T-cell (primary cell): ENCODE measurements at regions not wholly inside any gene's neighbourhood (a gene's known extent, or its start where the extent isn't known, plus 50 kb on each side); places are given as distances from the start of the nearest gene placed in this dataset.
"Not testable (repeated sequence)": the region's sequence is repeated elsewhere in the genome, so short reads cannot be mapped to it uniquely, and the experiment has no call there.

Experiments
- ATAC-seq, 4 experiments: fragments of 200-7000 bp in 3 of 4; fragments of 150-1000 bp in 1 of 4; cut with Tn5 transposase; replicated peaks in 1 of 4; 1 replicate in 3 of 4; 2 replicates in 1 of 4; pipeline ENCODE4 v1.10.0; 2021; ENCODE audit warnings: moderate library complexity in 3 of 4, mild to moderate bottlenecking in 2 of 4, moderate number of reproducible peaks in 1 of 4
- CTCF ChIA-PET, 2 donors: fragments of 300-600 bp; sonication (Branson Sonifier 250); formaldehyde crosslinking; loops; one replicate each; lab custom pipeline; 2022; ENCODE audit warnings: antibody characterized with exemption in 2 of 2; lab: Charles Lee
- POLR2A ChIA-PET, 2 donors: fragments of 300-600 bp; sonication (Branson Sonifier 250); formaldehyde crosslinking; loops; one replicate each; lab custom pipeline; 2022; ENCODE audit warnings: antibody characterized with exemption in 2 of 2; lab: Charles Lee
- DNase-seq, 35 experiments: peaks; one replicate each; pipeline versions ENCODE4 v3.0.0 to v3.0.0-alpha.2; 2013 to 2023
- H3K27ac ChIP-seq: one replicate; pipeline ENCODE4 v1.5.1; 2013; ENCODE audit warnings: low read length
- H3K27me3 ChIP-seq, 2 experiments: replicated peaks in 1 of 2; 1 replicate in 1 of 2; 2 replicates in 1 of 2; pipeline versions ENCODE4 v1.6.1 to v1.7.0; 2013; ENCODE audit warnings: low read length in 1 of 2, mixed read lengths in 1 of 2; ENCODE audit not compliant: control insufficient read depth in 2 of 2, insufficient read depth in 2 of 2; ENCODE audit errors: extremely low read depth in 1 of 2
- H3K36me3 ChIP-seq, 2 donors: 1 replicate in 1 of 2; 2 replicates in 1 of 2; pipeline versions ENCODE4 v1.6.1 to v1.7.0; 2013; ENCODE audit warnings: low read length in 1 of 2; ENCODE audit not compliant: control insufficient read depth in 2 of 2, insufficient read depth in 1 of 2; ENCODE audit errors: extremely low read depth in 1 of 2
- H3K4me1 ChIP-seq, 2 experiments: 1 replicate in 1 of 2; 2 replicates in 1 of 2; pipeline versions ENCODE4 v1.6.1 to v1.7.0; 2013; ENCODE audit warnings: low read length in 2 of 2, mixed read lengths in 1 of 2; ENCODE audit not compliant: insufficient read depth in 2 of 2, control insufficient read depth in 1 of 2; ENCODE audit errors: extremely low read depth in 1 of 2
- H3K4me3 ChIP-seq, 2 donors: 1 replicate in 1 of 2; 2 replicates in 1 of 2; pipeline versions ENCODE4 v1.5.1 to v1.7.0; 2013; ENCODE audit warnings: mild to moderate bottlenecking in 2 of 2, low read length in 1 of 2, moderate library complexity in 1 of 2; ENCODE audit not compliant: control insufficient read depth in 1 of 2; ENCODE audit errors: extremely low read depth in 1 of 2
- H3K9me3 ChIP-seq: 2 replicates; pipeline ENCODE4 v1.7.0; 2013
- H3K27ac Mint-ChIP-seq, 2 donors: one replicate each; pipeline ENCODE4 v1.8.0; 2020 to 2021; ENCODE audit warnings: mild to moderate bottlenecking in 2 of 2, mixed read lengths in 2 of 2
- H3K27me3 Mint-ChIP-seq, 2 donors: one replicate each; pipeline ENCODE4 v1.8.0; 2021 to 2022; ENCODE audit warnings: mixed read lengths in 2 of 2
- H3K36me3 Mint-ChIP-seq: one replicate; pipeline ENCODE4 v1.8.0; 2021; ENCODE audit warnings: mixed read lengths
- H3K4me1 Mint-ChIP-seq, 3 donors: one replicate each; pipeline ENCODE4 v1.8.0; 2020 to 2022; ENCODE audit warnings: mixed read lengths in 3 of 3, mild to moderate bottlenecking in 1 of 3
- H3K4me3 Mint-ChIP-seq, 3 donors: one replicate each; pipeline ENCODE4 v1.8.0; 2020 to 2022; ENCODE audit warnings: mild to moderate bottlenecking in 3 of 3, mixed read lengths in 3 of 3, moderate library complexity in 3 of 3
- H3K9me3 Mint-ChIP-seq, 3 donors: one replicate each; pipeline ENCODE4 v1.8.0; 2020 to 2022; ENCODE audit warnings: mixed read lengths in 3 of 3
- WGBS: methylation state at CpG from one replicate; pipeline ENCODE4 v1.1.5; 2013; ENCODE audit warnings: missing lambda C conversion rate; ENCODE audit not compliant: insufficient coverage; 5-methylcytosine and 5-hydroxymethylcytosine counted together

DNA sequence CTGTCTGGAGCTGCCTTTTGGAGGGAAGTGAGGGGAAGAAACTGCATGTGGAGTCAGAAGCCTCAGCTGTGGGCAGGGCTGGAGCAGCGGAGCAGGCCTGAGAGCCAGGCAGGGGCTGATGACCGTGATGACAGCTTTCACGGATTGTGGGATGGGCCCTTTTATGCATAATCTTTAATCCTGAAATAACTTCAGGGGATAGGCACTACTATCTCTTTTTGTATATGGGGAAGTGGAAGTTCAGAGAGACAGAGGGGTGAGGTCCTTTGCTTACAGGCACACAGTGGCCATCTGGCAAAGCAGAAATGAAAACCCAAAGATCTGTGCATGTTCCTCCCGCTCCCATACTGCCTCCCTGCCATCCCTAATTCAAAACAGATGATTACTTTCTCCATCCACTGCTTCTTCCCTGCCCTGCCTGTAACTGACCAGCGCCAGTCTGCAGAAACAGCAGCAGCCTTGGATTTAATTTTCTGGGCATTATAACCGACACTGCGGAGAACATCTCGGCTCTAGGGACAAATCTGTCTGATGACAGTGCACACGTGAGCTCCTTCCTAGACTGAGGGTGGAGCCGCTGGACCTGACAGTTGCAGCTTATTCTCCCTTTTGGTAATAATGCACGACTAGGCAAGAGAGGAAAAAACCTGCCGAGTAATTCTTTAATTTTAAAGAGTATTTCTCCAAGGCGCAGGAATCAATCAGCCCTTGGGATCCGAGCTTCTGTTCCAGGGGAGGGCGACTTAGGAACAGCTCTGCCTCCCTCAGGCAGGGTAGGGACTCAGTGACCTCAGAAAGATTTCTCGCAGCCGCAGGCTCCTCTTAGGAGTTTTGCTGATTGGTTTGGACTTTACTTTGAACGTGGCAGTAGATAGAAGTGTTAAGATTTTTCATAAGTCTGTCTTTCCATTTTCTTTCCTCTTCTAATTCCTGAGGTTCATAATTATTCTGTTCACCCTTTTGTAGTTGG is 95.4 kb downstream of the UTP18 start:
- H3K36me3 Mint-ChIP-seq = no peaks in the 10 kb centered on the region
- Histone ChIP-seq H3K36me3 (no peaks in the 10 kb centered on the region), H3K9me3 (no peaks in the 10 kb centered on the region), H3K27ac (no peak overlapping the region), H3K4me1 (no peaks in the 10 kb centered on the region), H3K27me3 (peaks cover 0 to 2% of the 10 kb centered on the region in 2 experiments), H3K4me3 (no peak overlapping the region)
- no peaks in the 10 kb centered on the region for H3K9me3 Mint-ChIP-seq
- 78% methylated on average over 10 of the region's 18 CpGs for WGBS
- H3K4me3 Mint-ChIP-seq = no peak overlapping the region
- POLR2A ChIA-PET = no interaction called here
- ATAC-seq (no peak), DNase-seq (no peak)
- no peaks in the 10 kb centered on the region for H3K4me1 Mint-ChIP-seq
- no peak overlapping the region for H3K27ac Mint-ChIP-seq
- CTCF ChIA-PET = no interaction called here
- H3K27me3 Mint-ChIP-seq = peaks cover 9 to 27% of the 10 kb centered on the region in 2 donors

DNA sequence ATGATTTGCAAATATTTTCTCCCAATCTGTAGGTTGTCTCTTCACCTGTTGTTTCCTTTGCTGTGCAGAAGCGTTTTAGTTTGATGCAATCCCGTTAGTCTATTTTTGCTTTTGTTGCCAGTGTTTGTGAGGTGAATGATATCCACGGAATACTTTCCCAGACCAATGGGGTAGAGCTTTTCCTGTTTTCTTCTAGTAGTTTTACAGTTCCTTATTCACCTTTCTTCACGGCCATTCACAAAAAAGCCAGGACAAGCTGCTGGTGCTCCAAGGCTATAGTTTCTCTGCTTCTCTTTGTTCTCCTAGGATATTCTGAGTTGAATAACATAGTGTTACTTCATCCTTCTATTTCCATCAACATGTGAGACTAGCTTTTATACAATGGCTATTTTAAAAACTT is 98.7 kb downstream of the UTP18 start:
- Histone ChIP-seq H3K9me3 (no peaks in the 10 kb centered on the region), H3K36me3 (no peaks in the 10 kb centered on the region), H3K27ac (no peak overlapping the region), H3K27me3 (peaks cover 0 to 4% of the 10 kb centered on the region in 2 experiments), H3K4me3 (no peak overlapping the region), H3K4me1 (peaks cover 0 to under 1% of the 10 kb centered on the region in 2 experiments)
- H3K27me3 Mint-ChIP-seq = peaks cover 0 to 12% of the 10 kb centered on the region in 2 donors
- no peak for DNase-seq
- no peak overlapping the region for H3K27ac Mint-ChIP-seq
- ChIA-PET CTCF (no interaction called here), POLR2A (no interaction called here)
- no peaks in the 10 kb centered on the region for H3K4me1 Mint-ChIP-seq
- no peaks in the 10 kb centered on the region for H3K36me3 Mint-ChIP-seq
- WGBS = no CpG with 5 or more reads among the region's 4 CpGs
- no peaks in the 10 kb centered on the region for H3K9me3 Mint-ChIP-seq
- no peak for ATAC-seq
- no peak overlapping the region for H3K4me3 Mint-ChIP-seq

- ChIA-PET POLR2A (no interaction called here), CTCF (no interaction called here)
Measured at GRCh38 chr17:51362811-51363585, 102.7 kb downstream of the UTP18 start.

GRCh38 chr17:51365090-51365489 is 104.7 kb downstream of the UTP18 start:
- Histone ChIP-seq H3K36me3 (no peaks in the 10 kb centered on the region), H3K27ac (no peak overlapping the region), H3K9me3 (no peaks in the 10 kb centered on the region), H3K4me3 (peak overlapping the region in 1 of 2 donors; percentile 15), H3K27me3 (peaks cover 0 to 15% of the 10 kb centered on the region in 2 experiments), H3K4me1 (peaks cover 10% of the 10 kb centered on the region in 2 experiments)
- peak overlapping the region in 2 of 3 donors; percentile 18 to 50 for H3K4me3 Mint-ChIP-seq
- POLR2A ChIA-PET = no interaction called here
- DNase-seq (peak in 5 of 35 experiments; percentile 2 to 25 (median 8)), ATAC-seq (peak in 3 of 4 experiments; percentile 48 to 78 (median 61))
- H3K36me3 Mint-ChIP-seq = peaks cover 3% of the 10 kb centered on the region
- no peaks in the 10 kb centered on the region for H3K9me3 Mint-ChIP-seq
- peaks cover 17 to 19% (median 19%) of the 10 kb centered on the region in 3 donors for H3K4me1 Mint-ChIP-seq
- WGBS = no CpG with 5 or more reads among the region's 8 CpGs
- CTCF ChIA-PET = no interaction called here
- H3K27me3 Mint-ChIP-seq = peaks cover 0 to 3% of the 10 kb centered on the region in 2 donors
- peak overlapping the region; percentile 92 for H3K27ac Mint-ChIP-seq

More at GRCh38 chr17:51362811-51363585, 102.7 kb downstream of the UTP18 start:
- no peaks in the 10 kb centered on the region for H3K9me3 ChIP-seq
- no peaks in the 10 kb centered on the region for H3K36me3 ChIP-seq
- Mint-ChIP-seq H3K27me3 (peaks cover 0 to 6% of the 10 kb centered on the region in 2 donors), H3K4me1 (peaks cover 17 to 19% (median 19%) of the 10 kb centered on the region in 3 donors), H3K4me3 (no peak overlapping the region), H3K27ac (no peak overlapping the region), H3K36me3 (peaks cover 3% of the 10 kb centered on the region), H3K9me3 (no peaks in the 10 kb centered on the region)
- H3K4me3 ChIP-seq = no peak overlapping the region
- no peak for ATAC-seq
- H3K27ac ChIP-seq = no peak overlapping the region
- no peak for DNase-seq
- peaks cover 0 to 8% of the 10 kb centered on the region in 2 experiments for H3K27me3 ChIP-seq
- peaks cover 10% of the 10 kb centered on the region in 2 experiments for H3K4me1 ChIP-seq
- WGBS = 54% methylated on average over 2 of the region's 7 CpGs

- Histone ChIP-seq H3K4me1 (peaks cover 12 to 14% of the 10 kb centered on the region in 2 experiments), H3K36me3 (no peaks in the 10 kb centered on the region), H3K9me3 (no peaks in the 10 kb centered on the region), H3K27ac (no peak overlapping the region), H3K27me3 (peaks cover 0 to 15% of the 10 kb centered on the region in 2 experiments), H3K4me3 (no peak overlapping the region)
- ATAC-seq (no peak), DNase-seq (no peak)
- Mint-ChIP-seq H3K27me3 (peaks cover 0 to 3% of the 10 kb centered on the region in 2 donors), H3K27ac (no peak overlapping the region), H3K9me3 (no peaks in the 10 kb centered on the region), H3K36me3 (peaks cover 3% of the 10 kb centered on the region), H3K4me3 (no peak overlapping the region), H3K4me1 (peaks cover 22 to 23% (median 22%) of the 10 kb centered on the region in 3 donors)
- WGBS = 82% methylated on average over 3 of the region's 3 CpGs
- ChIA-PET CTCF (no interaction called here), POLR2A (no interaction called here)
Measured at GRCh38 chr17:51366866-51367265, 106.5 kb downstream of the UTP18 start.

DNA sequence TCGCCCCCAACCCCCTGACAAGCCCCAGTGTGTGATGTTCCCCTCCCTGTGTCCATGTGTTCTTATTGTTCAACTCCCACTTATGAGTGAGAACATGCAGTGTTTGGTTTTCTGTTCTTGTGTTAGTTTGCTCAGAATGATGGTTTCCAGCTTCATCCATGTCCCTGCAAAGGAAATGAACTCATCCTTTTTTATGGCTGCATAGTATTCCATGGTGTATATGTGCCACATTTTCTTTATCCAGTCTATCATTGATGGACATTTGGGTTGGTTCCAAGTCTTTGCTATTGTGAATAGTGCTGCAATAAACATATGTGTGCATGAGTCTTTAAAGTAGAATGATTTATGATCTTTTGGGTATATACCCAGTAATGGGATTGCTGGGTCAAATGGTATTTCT is 107.5 kb downstream of the UTP18 start:
- H3K27ac ChIP-seq, DNase-seq, H3K4me3 Mint-ChIP-seq, H3K4me3 ChIP-seq, H3K36me3 ChIP-seq, POLR2A ChIA-PET, ATAC-seq, H3K36me3 Mint-ChIP-seq, H3K27ac Mint-ChIP-seq, H3K9me3 Mint-ChIP-seq, CTCF ChIA-PET, H3K27me3 Mint-ChIP-seq, H3K9me3 ChIP-seq: not testable (repeated sequence)
- peaks cover 14 to 19% of the 10 kb centered on the region in 2 experiments for H3K4me1 ChIP-seq
- H3K27me3 ChIP-seq = peaks cover 0 to 15% of the 10 kb centered on the region in 2 experiments
- H3K4me1 Mint-ChIP-seq = peaks cover 28 to 31% (median 30%) of the 10 kb centered on the region in 3 donors
- no CpG with 5 or more reads among the region's 1 CpG for WGBS
